Thyroid gland (tissue), 4 donors: ENCODE measurements at regions not wholly inside any gene's neighbourhood (a gene's known extent, or its start where the extent isn't known, plus 50 kb on each side); places are given as distances from the start of the nearest gene placed in this dataset.

Source experiments
- DNase-seq, 2 donors: peaks; one replicate each; pipeline ENCODE4 v3.0.0-alpha.2; 2019
- H3K27ac ChIP-seq, 3 donors: fragments of 200-600 bp; sonication (generic); 1 replicate in 2 of 3; 2 replicates in 1 of 3; pipeline ENCODE4 v1.5.1; 2016 to 2019; ENCODE audit warnings: mild to moderate bottlenecking in 1 of 3, moderate library complexity in 1 of 3
- H3K27me3 ChIP-seq: fragments of 200-600 bp; sonication (generic); one replicate; pipeline ENCODE4 v1.5.1; 2019
- H3K36me3 ChIP-seq, 2 donors: fragments of 200-600 bp; sonication (generic); one replicate each; pipeline ENCODE4 v1.5.1; 2016 to 2019
- H3K4me1 ChIP-seq, 2 donors: fragments of 200-600 bp; sonication (generic); one replicate each; pipeline ENCODE4 v1.5.1; 2017 to 2019
- H3K4me3 ChIP-seq, 3 donors: fragments of 200-600 bp; sonication (generic); replicated peaks in 1 of 3; 1 replicate in 2 of 3; 2 replicates in 1 of 3; pipeline ENCODE4 v1.5.1; 2016; ENCODE audit warnings: mild to moderate bottlenecking in 1 of 3
- H3K9me3 ChIP-seq: fragments of 200-600 bp; sonication (generic); one replicate; pipeline ENCODE4 v1.5.1; 2017
- POLR2A ChIP-seq, 2 donors: fragments of 450-650 bp; IDR thresholded peaks; one replicate each; pipeline ENCODE4 v1.6.1; 2017; ENCODE audit warnings: antibody characterized with exemption in 2 of 2, mild to moderate bottlenecking in 2 of 2, moderate library complexity in 1 of 2
- WGBS, 2 donors: methylation state at CpG; one replicate each; pipeline ENCODE4 v1.1.5; 2017; 5-methylcytosine and 5-hydroxymethylcytosine counted together
- intact Hi-C: fragments of 100-400 bp; cut with DNase I; formaldehyde crosslinking; loops from one replicate; pipeline ENCODE4 v1.15.1; 2023
- TF ChIP-seq, protein P1 (sequence below), 6 experiments: fragments of 200-600 bp in 3 of 6; fragments of 450-650 bp in 3 of 6; sonication (generic) in 3 of 6; IDR thresholded peaks; one replicate each; pipeline ENCODE4 v1.5.1; 2016 to 2019; ENCODE audit warnings: antibody characterized with exemption in 6 of 6, mild to moderate bottlenecking in 2 of 6, inconsistent platforms in 1 of 6, moderate library complexity in 1 of 6

DNA sequence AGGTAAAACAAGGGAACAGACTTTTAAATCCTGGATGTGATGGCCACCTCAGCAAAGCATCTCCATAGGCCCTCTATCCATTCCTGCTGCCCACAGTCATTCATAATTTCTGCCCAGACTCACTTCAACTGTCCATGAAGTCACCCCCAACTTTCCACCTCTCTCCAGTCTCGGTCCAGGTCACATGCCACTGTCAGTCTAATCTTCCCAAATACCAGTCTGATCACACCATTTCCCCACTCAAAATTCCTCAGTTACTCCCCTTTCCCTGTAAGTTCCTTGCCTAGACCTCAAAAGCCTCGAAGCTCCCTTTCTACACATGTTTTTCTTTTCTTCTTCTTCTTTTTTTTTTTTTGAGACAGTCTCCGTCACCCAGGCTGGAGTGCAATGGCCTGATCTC, 51.2 kb upstream of the HOPX start:
- Histone ChIP-seq H3K27me3 (no peaks in the 10 kb centered on the region), H3K9me3 (no peaks in the 10 kb centered on the region), H3K36me3 (no peaks in the 10 kb centered on the region), H3K4me1 (peaks cover 8 to 30% of the 10 kb centered on the region in 2 donors), H3K4me3 (no peak overlapping the region), H3K27ac (peak overlapping the region in 1 of 3 donors; percentile 49)
- 77 to 82% methylated on average over 3 of the region's 3 CpGs for WGBS, 2 donors
- no peak for TF ChIP-seq POLR2A (IDR thresholded peaks at IDR 0.05)
- TF ChIP-seq, protein P1, sequence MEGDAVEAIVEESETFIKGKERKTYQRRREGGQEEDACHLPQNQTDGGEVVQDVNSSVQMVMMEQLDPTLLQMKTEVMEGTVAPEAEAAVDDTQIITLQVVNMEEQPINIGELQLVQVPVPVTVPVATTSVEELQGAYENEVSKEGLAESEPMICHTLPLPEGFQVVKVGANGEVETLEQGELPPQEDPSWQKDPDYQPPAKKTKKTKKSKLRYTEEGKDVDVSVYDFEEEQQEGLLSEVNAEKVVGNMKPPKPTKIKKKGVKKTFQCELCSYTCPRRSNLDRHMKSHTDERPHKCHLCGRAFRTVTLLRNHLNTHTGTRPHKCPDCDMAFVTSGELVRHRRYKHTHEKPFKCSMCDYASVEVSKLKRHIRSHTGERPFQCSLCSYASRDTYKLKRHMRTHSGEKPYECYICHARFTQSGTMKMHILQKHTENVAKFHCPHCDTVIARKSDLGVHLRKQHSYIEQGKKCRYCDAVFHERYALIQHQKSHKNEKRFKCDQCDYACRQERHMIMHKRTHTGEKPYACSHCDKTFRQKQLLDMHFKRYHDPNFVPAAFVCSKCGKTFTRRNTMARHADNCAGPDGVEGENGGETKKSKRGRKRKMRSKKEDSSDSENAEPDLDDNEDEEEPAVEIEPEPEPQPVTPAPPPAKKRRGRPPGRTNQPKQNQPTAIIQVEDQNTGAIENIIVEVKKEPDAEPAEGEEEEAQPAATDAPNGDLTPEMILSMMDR (IDR thresholded peaks at IDR 0.05), result no peak
- intact Hi-C loops, result no loop called here
- no peak for DNase-seq

DNA sequence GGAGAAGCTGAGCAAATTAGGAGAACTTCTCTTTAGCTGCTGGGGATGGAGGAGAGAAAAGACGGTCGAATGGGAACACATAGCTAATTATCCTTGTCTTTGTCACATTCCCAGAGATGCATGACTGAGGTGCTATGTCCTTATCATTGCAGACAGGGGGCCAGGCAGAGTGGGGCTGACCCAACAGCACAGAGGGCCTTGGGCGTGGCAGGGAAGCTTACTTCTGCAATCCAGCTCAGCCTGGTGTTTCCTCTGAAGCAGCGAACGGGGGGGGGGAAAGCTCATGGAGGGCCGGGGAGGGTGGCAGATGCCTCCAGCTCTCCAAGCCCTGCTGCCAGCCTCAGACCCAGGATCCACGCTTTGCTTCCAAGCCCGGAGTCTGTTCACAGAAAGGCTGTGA, 50.8 kb upstream of the HOPX start:
- peak; percentile 40 to 47 for DNase-seq
- TF ChIP-seq, protein P1 (IDR thresholded peaks at IDR 0.05), result no peak
- H3K36me3 ChIP-seq, result no peaks in the 10 kb centered on the region
- no peaks in the 10 kb centered on the region for H3K9me3 ChIP-seq
- intact Hi-C loops, result no loop called here
- H3K27ac ChIP-seq, result peak overlapping the region in 1 of 3 donors; percentile 49
- no peaks in the 10 kb centered on the region for H3K27me3 ChIP-seq
- WGBS, 2 donors, result 60 to 63% methylated on average over 7 to 8 of the region's 8 CpGs
- H3K4me3 ChIP-seq, result no peak overlapping the region
- peaks cover 7 to 27% of the 10 kb centered on the region in 2 donors for H3K4me1 ChIP-seq
